HUES6 (cell line): ENCODE measurements at regions not wholly inside any gene's neighbourhood (a gene's known extent, or its start where the extent isn't known, plus 50 kb on each side); places are given as distances from the start of the nearest gene placed in this dataset.

ENCODE experiments used
- H3K27ac ChIP-seq: 2 replicates; pipeline ENCODE4 v1.7.0; 2013; ENCODE audit warnings: low read depth, mild to moderate bottlenecking, low read length, inconsistent platforms
- H3K27me3 ChIP-seq: 2 replicates; pipeline ENCODE4 v1.6.1; 2013; ENCODE audit warnings: low read length; ENCODE audit not compliant: control insufficient read depth, insufficient read depth
- H3K36me3 ChIP-seq: 2 replicates; pipeline ENCODE4 v1.6.1; 2013; ENCODE audit warnings: low read length; ENCODE audit not compliant: control insufficient read depth, insufficient read depth
- H3K4me1 ChIP-seq: 2 replicates; pipeline ENCODE4 v1.6.1; 2013; ENCODE audit warnings: low read length; ENCODE audit not compliant: control insufficient read depth, insufficient read depth
- H3K4me3 ChIP-seq: 2 replicates; pipeline ENCODE4 v1.5.1; 2013; ENCODE audit warnings: low read depth, low read length
- H3K9ac ChIP-seq: one replicate; pipeline ENCODE4 v1.6.1; 2013; ENCODE audit warnings: mild to moderate bottlenecking, low read length
- H3K9me3 ChIP-seq: 2 replicates; pipeline ENCODE4 v1.6.1; 2013; ENCODE audit warnings: low read depth, low read length; ENCODE audit not compliant: control insufficient read depth, insufficient read depth

GRCh38 chr2:216808805-216809425, 50.9 kb downstream of the TNP1 start:
- Histone ChIP-seq H3K36me3 (no peaks in the 10 kb centered on the region), H3K27ac (no peak overlapping the region), H3K9me3 (no peaks in the 10 kb centered on the region), H3K4me1 (no peaks in the 10 kb centered on the region), H3K4me3 (no peak overlapping the region), H3K27me3 (no peaks in the 10 kb centered on the region), H3K9ac (no peak overlapping the region)

DNA sequence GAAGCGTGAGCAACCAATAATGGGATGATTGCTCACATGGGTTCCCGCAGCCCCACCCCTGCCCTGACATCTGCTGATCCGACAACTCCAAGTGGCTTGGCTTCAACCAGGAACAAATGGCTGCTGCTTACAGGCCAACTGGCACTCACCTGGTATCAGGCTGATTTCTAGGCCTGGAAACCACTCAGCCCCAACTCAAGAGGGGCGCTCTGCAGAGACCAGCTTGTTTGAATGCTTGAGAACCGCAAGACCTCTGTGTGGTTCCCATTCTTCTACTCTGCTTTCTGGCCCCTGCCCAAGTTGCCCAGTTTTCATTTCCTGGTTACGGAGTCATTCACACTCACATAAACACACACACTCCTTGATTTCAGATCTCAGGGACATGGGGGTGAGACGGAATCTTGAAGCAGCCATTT, 52.0 kb downstream of the TNP1 start:
- H3K9me3 ChIP-seq, result no peaks in the 10 kb centered on the region
- no peak overlapping the region for H3K9ac ChIP-seq
- no peak overlapping the region for H3K4me3 ChIP-seq
- H3K27ac ChIP-seq, result no peak overlapping the region
- no peaks in the 10 kb centered on the region for H3K27me3 ChIP-seq
- no peaks in the 10 kb centered on the region for H3K4me1 ChIP-seq
- H3K36me3 ChIP-seq, result no peaks in the 10 kb centered on the region

DNA sequence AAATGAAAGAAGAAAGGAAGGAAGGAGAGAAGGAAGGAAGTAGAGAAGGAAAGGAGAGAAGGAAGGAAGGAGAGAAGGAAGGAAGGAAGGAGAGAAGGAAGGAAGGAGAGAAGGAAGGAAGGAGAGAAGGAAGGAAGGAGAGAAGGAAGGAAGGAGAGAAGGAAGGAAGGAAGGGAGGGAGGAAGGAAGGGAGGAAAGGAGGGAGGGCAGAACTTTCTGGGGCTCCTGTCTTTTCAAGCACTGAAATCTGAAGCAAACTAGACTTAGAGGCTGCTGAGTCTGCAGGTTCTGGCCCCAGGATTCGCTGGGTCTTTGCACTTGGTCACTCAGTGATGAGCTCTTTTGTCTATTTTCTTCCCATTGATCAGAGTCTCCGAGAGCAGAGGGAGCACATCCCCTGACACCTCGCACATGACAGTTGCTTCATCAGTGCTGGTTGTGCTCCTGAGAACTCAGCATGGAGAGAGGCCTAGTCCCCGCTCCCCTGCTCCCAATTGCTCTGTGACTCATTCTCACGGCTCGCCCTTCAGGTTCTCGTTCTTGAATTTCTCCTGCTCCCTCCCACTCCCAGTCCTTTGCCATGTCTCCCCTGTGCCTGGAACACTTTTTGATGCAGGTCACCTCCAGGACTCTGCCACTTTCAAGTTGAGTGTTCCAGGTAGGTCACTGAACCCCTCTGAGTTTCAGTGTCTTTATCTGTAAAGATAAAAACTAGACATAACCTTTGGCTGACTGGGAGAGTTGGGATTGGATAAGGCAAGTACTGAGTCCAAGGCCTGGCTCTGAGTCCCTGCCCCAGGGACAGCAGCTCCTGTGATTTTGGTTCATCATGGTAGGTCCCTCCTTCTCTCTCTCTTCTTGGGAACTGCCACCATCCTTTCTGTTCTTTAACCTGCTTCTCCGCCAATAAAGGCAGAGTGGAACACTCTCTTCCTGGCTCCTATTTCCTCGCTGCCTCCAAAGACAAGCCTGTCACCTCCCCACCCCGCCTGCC, 55.2 kb downstream of the TNP1 start:
- H3K4me1 ChIP-seq, result no peaks in the 10 kb centered on the region
- H3K4me3 ChIP-seq, result no peak overlapping the region
- H3K27me3 ChIP-seq, result no peaks in the 10 kb centered on the region
- no peaks in the 10 kb centered on the region for H3K36me3 ChIP-seq
- no peak overlapping the region for H3K27ac ChIP-seq
- H3K9me3 ChIP-seq, result no peaks in the 10 kb centered on the region
- H3K9ac ChIP-seq, result no peak overlapping the region

DNA sequence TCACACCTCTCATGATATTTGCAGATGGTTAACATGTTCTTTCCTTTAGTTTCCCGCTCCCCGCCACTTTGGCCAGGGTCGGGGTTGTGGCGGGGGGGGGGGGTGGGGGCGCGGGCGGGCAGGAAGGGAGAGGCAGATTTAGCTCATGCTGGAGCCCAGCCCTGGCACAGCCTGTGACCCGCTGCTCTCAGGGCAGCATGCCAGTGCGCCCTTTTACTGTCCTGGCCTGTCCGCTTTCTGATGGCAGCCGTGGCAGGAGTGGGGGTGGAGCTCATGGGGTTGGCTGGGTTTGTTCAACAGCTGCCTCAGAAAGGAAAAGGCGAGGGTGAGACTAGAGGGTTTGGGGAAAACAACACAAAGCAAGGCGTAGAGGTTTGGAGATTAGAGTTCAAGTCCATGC, 56.1 kb downstream of the TNP1 start:
- Histone ChIP-seq H3K27me3 (no peaks in the 10 kb centered on the region), H3K4me3 (no peak overlapping the region), H3K9ac (no peak overlapping the region), H3K4me1 (no peaks in the 10 kb centered on the region), H3K9me3 (no peaks in the 10 kb centered on the region), H3K36me3 (no peaks in the 10 kb centered on the region), H3K27ac (no peak overlapping the region)

GRCh38 chr2:216802516-216803215, 57.2 kb downstream of the TNP1 start:
- no peak overlapping the region for H3K27ac ChIP-seq
- H3K36me3 ChIP-seq, result no peaks in the 10 kb centered on the region
- H3K9ac ChIP-seq, result no peak overlapping the region
- no peaks in the 10 kb centered on the region for H3K4me1 ChIP-seq
- H3K4me3 ChIP-seq, result no peak overlapping the region
- no peaks in the 10 kb centered on the region for H3K27me3 ChIP-seq
- H3K9me3 ChIP-seq, result no peaks in the 10 kb centered on the region

GRCh38 chr2:216800836-216801235, 59.0 kb downstream of the TNP1 start:
- Histone ChIP-seq H3K27me3 (no peaks in the 10 kb centered on the region), H3K9me3 (no peaks in the 10 kb centered on the region), H3K36me3 (no peaks in the 10 kb centered on the region), H3K4me3 (no peak overlapping the region), H3K27ac (no peak overlapping the region), H3K4me1 (no peaks in the 10 kb centered on the region), H3K9ac (no peak overlapping the region)

- no peak overlapping the region for H3K9ac ChIP-seq
- no peak overlapping the region for H3K4me3 ChIP-seq
- H3K4me1 ChIP-seq, result no peaks in the 10 kb centered on the region
- no peaks in the 10 kb centered on the region for H3K9me3 ChIP-seq
- no peak overlapping the region for H3K27ac ChIP-seq
- H3K36me3 ChIP-seq, result no peaks in the 10 kb centered on the region
- no peaks in the 10 kb centered on the region for H3K27me3 ChIP-seq
Observed at GRCh38 chr2:216799873-216800431, 59.9 kb downstream of the TNP1 start.

DNA sequence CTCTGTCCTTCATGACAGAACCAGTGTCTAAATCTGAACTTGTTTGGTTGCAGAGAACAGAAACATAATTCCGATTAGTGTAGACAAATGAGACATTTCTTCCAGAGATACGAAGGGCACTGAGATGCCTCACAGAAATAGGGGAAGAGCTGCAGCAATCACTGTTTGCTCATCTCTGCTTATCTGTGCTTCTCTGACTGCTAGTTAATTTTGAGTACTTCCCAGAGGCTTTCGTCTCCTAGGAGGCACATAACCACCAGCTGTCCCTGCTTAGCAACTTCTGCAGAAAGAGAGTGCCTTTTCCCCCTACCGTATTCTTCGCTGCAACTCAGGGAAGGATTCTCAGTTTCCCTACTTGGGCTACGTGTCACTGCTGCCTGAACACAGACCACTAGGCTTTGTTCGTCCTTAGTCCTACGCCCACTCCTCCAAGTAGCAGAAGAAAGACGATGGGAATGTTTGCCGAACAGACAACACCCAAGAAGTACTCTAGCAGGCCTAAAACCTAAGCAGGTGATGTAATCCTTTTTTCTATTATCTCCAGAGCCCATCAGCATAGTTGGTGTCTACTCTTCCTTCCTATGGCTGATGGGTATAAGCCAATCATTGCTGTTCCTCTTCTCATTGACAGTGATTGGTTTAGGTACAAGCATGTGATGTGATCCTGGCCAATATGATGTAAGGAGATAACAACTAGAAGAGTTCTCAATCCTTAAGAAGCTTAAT, 63.6 kb downstream of the TNP1 start:
- no peak overlapping the region for H3K27ac ChIP-seq
- H3K9ac ChIP-seq, result no peak overlapping the region
- no peaks in the 10 kb centered on the region for H3K36me3 ChIP-seq
- no peaks in the 10 kb centered on the region for H3K9me3 ChIP-seq
- H3K4me1 ChIP-seq, result peaks cover 3% of the 10 kb centered on the region; the same call in 1 of the 2 replicates
- no peaks in the 10 kb centered on the region for H3K27me3 ChIP-seq
- H3K4me3 ChIP-seq, result no peak overlapping the region

DNA sequence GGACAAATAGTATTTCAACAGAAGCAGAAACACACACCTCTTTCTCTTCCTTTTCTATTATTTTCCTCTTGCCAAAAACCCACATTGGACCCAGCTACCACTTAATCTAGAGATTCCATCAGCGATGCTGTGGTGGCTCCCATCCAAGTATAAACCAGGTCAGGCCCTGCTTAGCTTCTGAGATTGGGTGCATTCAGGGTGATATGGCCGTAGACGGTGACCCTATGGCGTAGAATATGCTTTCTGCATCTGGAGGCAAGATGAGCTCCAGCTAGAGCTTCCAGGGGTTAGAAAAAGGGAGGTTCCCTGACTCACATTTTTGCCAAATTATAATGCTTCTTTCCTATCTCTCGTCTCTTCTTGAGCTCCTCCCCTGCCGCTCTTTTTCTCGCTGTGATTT, 66.5 kb downstream of the TNP1 start:
- H3K4me3 ChIP-seq, result no peak overlapping the region
- peaks cover 3% of the 10 kb centered on the region; the same call in 1 of the 2 replicates for H3K4me1 ChIP-seq
- no peak overlapping the region for H3K27ac ChIP-seq
- H3K36me3 ChIP-seq, result no peaks in the 10 kb centered on the region
- no peaks in the 10 kb centered on the region for H3K27me3 ChIP-seq
- H3K9ac ChIP-seq, result no peak overlapping the region
- H3K9me3 ChIP-seq, result no peaks in the 10 kb centered on the region

DNA sequence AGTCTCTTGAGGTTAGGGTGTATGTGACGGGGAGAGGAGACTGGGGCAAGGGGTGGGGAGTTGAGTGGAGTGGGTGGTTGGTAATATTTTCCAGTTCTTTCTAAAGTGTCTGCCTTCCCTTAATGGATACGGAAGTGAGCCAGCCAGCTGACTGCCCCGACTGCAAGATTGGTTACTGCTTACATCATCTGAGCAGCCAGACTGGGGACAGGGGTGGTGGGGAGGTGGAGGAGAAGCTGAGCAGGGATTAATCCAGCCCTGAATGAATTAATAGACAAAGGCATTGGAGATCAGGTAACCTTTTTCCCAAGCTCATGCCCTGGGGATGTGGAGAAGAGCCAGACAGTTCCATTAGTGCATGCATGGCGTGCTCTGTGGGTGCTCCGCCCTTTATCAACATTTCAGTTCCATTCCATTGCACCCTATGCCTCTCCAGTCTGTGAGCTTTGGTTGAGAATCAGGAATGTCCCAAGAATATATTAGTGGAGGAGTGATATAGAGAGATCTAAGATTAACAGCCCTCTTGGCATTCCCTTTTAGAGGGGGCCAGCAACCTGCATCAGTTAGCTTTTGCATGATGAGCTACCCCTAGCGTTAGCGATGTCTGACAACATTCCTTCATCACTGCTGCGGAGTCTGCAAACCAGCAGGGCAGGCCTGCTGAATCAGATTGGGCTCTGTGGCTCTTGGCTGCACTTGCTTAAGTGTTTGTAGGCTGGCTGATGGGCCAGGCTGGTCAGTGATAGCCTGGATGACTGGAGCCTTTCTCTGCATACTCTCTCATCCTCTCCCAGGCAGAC, 67.4 kb downstream of the TNP1 start:
- H3K27ac ChIP-seq, result no peak overlapping the region
- H3K27me3 ChIP-seq, result no peaks in the 10 kb centered on the region
- H3K4me3 ChIP-seq, result no peak overlapping the region
- H3K4me1 ChIP-seq, result peaks cover 3% of the 10 kb centered on the region; the same call in 1 of the 2 replicates
- H3K9me3 ChIP-seq, result no peaks in the 10 kb centered on the region
- no peak overlapping the region for H3K9ac ChIP-seq
- no peaks in the 10 kb centered on the region for H3K36me3 ChIP-seq
